ENCODE measurements at regions not wholly inside any gene's neighbourhood (a gene's known extent, or its start where the extent isn't known, plus 50 kb on each side); places are given as distances from the start of the nearest gene placed in this dataset.
A peak's percentile ranks its signal among the peaks of the same experiment; 100 is the strongest.
"Not testable (repeated sequence)": the region's sequence is repeated elsewhere in the genome, so short reads cannot be mapped to it uniquely, and the experiment has no call there.

DNA sequence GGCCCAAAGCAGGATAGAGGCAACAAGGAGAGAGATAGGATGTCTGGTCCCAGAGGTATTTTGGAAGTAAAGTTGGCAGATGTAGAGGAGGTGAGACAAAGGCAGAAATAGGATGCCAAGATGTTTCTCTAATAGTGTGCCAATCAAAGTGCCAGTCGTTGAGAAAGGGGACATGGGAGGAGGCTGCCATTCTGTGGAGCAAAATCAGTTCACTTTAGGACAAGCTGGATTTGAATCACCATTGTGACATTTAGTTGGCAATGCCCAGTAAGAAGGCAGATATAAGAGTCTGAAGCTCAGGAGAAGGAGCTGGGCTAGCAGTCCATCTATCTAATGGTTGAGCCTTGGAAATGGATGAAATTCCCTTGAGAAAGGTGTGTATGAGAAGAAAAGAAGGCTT lies 53.8 kb downstream of the ADRB2 start:
- no peak for DNase-seq (ENCODE audit: low spot score in 2 of 2)
- FAIRE-seq, result no peak

DNA sequence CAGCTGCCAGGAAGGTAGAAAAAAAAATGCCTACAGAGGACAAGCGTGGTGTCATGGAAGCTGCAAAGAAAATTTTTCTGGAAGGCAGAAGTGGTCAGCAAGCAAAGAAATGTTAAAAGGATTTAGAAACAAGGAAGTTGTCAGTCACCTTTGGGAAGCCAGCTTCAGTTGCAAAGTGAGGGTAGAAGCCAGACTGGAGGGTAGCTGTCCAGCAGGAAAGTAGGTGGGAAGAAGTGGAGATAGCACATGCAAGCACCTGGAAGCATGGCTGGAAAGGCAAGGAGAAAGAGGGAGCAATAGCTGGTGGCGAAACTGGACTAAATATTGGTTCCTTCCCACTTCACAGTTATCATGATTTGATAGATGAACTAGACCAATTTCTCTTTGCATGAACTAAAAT lies 54.3 kb downstream of the ADRB2 start:
- no peak for FAIRE-seq
- DNase-seq (ENCODE audit: low spot score in 2 of 2), result no peak

GRCh38 chr5:148882332-148882731 lies 55.9 kb downstream of the ADRB2 start:
- no peak for FAIRE-seq

GRCh38 chr5:148884339-148885020 lies 58.1 kb downstream of the ADRB2 start:
- FAIRE-seq, result no peak
- no peak for DNase-seq (ENCODE audit: low spot score in 2 of 2)

More at GRCh38 chr5:148882332-148882731, 55.9 kb downstream of the ADRB2 start:
- DNase-seq (ENCODE audit: low spot score in 2 of 2), result no peak

- no peak for DNase-seq (ENCODE audit: low spot score in 2 of 2)
- no peak for FAIRE-seq
Observed at GRCh38 chr5:148887123-148887881, 60.9 kb downstream of the ADRB2 start.

DNA sequence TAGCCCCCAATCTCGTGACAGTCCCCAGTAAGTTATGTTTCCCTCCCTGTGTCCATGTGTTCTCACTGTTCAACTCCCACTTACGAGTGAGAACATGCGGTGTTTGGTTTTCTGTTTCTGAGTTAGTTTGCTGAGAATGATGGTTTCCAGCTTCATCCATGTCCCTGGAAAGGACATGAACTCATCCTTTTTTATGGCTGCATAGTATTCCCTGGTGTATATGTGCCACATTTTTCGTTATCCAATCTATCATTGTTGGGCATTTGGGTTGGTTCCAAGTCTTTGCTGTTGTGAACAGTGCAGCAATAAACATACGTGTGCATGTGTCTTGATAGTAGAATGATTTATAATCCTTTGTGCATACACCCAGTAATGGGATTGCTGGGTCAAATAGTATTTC lies 63.5 kb downstream of the ADRB2 start:
- DNase-seq (ENCODE audit: low spot score in 2 of 2); FAIRE-seq: not testable (repeated sequence)

DNA sequence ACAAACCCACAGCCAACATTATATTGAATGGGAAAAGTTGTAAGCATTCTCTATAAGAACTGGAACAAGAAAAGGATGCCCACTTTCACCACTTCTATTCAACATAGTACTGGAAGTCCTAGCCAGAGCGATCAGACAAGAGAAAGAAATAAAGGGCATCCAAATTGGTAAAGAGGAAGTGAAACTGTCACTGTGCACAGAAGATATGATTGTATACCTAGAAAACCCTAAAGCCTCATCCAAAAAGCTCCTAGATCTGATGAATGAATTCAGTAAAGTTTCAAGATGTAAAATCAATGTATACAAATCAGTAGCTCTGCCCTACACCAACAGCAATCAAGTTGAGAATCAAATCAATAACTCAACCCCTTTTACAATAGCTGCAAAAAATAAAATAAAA lies 69.0 kb downstream of the ADRB2 start:
- not testable (repeated sequence) for DNase-seq (ENCODE audit: low spot score in 2 of 2); FAIRE-seq

DNA sequence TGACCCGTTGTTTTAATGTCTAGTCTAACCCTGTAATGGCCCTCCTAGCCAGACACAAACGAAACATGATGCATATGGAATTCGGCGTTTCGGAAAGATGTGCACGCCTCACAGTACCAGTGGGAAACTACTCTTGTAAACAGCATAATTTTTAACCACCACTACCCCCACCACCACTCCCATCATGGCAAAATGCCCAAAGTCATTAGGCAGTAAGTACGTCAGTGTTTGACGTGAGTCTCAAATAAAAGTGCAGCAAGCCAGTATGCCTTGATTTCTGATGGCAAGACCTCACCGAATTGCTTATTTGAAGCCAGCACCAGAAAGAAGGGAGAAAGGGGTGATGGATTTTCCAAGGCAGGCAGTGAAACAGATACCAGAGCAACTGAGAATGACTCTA lies 71.4 kb downstream of the ADRB2 start:
- FAIRE-seq, result no peak

DNA sequence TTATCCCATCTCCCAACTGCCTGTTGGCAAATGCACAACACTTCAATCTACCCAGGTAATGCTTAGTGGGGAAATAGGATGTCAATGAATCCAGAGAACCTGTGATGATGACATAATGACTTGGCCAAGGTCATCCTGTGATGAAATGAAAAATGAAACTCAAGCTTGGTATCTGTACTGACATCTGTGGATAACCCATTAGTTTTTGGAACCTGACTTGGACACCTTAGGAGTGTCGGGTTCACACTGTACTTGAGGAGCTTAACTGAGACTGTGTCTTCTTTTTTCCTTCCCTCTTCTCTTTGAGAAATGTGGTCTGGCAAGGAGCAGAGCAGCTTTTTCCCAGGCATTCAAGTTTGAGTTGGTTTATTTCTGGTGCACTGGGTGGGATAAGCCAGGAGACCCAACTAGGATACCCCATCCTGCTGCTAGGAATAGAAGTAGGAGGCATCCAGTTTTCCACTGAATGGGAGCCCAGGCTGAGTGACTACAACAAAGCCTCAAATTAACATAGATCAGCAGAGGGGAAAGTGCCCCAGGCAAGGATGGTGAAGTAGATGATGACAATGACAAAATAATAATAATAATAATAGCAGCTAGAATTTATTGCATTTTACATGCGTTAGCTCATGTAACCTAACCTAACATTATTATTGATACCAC lies 72.1 kb downstream of the ADRB2 start:
- DNase-seq (ENCODE audit: low spot score in 2 of 2) (no peak), FAIRE-seq (no peak)

More for the DNA sequence above, 71.4 kb downstream of the ADRB2 start:
- no peak for DNase-seq (ENCODE audit: low spot score in 2 of 2)

GRCh38 chr5:148899993-148900392 lies 73.6 kb downstream of the ADRB2 start:
- DNase-seq (ENCODE audit: low spot score in 2 of 2) (no peak), FAIRE-seq (no peak)

- FAIRE-seq, result no peak
- no peak for DNase-seq (ENCODE audit: low spot score in 2 of 2)
Observed at GRCh38 chr5:148902478-148902877, 76.1 kb downstream of the ADRB2 start.

DNA sequence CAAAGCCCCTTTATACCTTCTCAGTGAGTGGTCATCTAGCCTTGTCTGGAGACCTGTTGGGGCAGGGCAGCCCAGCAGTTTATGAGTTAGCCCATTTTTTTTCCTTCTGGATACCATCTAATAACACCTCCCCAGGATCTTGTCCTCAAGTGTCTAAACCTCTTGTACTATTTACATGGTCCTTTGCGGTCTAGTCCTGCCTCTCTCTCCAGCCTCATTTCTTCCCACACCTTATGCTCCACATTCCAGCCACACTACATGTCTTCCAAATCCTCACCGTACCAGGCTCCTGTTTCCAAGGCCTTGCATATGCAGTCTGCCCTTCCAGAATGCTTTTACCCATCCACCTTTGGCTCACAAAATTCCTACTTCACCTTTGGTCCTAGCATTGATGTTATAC lies 77.2 kb downstream of the ADRB2 start:
- DNase-seq (ENCODE audit: low spot score in 2 of 2) (no peak), FAIRE-seq (no peak)

GRCh38 chr5:148904440-148904839 lies 78.0 kb downstream of the ADRB2 start:
- no peak for FAIRE-seq
- peak in 1 of 2 donors; percentile 18 for DNase-seq (ENCODE audit: low spot score in 2 of 2)

DNA sequence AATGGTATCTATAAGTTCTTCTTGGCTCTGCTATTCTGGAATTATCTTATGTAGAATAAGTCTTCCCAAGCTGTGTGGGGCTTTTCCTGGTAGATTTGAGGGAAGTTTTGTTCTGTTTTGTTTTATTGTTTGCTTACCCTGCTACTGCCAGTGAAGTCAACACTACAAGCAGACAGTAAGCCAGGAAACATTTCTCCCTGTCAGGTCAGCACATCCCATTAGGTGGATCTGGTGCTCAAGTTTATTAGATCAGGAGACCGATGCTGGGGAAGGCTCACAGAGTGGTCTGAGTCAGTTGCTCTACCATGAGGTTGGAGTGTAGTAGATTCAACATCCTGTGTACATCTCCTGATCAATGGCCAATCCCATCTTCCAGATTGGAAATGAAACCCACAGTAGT lies 79.1 kb downstream of the ADRB2 start:
- FAIRE-seq (no peak), DNase-seq (ENCODE audit: low spot score in 2 of 2) (no peak)

DNA sequence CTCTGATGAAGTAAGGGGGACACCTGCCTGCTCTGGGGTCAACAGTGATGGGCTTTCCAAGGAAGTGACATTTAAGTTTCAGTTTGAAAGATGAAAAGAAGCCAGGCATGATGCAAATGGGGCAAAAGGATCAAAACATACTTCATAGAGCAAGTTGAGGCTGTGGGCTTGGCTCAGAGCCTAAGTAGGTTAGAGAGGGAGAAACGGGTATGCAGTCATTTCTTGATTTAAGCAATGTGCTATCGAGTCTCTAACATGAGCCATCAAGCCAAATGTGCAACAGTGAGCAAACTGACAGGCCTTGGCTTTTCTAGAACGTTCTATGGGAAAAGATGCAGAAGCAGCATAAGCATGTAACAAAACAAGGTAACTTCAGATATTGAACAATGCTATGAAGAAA lies 80.6 kb downstream of the ADRB2 start:
- DNase-seq (ENCODE audit: low spot score in 2 of 2) (no peak), FAIRE-seq (no peak)

DNA sequence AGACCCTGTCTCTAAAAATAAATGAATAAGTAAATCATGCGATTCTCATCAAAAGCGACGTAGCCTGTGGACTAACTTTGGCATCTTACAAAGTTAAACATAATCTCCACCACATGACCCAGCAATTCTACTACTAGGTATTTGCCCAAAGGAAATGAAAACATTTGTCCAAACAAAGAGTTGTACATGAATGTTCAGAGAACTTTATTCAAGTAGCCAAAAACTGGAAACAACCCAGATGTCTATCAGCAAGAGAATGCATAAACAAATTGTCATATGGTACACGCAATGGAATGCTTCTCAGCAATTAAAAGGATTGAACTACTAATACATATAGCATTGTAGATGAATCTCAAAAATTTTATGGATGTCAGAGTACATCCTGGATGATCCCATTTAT lies 82.6 kb downstream of the ADRB2 start:
- FAIRE-seq, result no peak

DNA sequence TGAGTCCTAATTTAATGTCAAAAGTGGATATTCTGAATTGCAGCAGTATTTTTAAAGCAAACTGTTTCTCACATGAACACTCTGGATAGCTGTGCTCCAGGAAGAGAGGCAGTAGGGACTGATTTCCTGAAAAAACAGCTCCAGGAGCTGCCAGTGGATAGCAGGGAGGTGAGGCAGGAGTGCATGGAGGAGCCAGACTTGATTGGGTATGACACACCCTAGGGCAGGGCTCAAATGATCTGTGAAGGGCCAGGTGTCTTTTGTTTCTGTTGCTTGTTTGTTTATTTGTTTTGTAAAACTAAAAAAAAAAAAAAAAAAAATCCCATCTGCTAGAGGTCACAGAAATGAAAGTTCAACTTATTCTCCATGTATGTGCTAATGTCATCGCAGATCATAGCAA lies 83.4 kb downstream of the ADRB2 start:
- FAIRE-seq (no peak), DNase-seq (ENCODE audit: low spot score in 2 of 2) (no peak)

More for the DNA sequence above, 82.6 kb downstream of the ADRB2 start:
- DNase-seq (ENCODE audit: low spot score in 2 of 2), result no peak

DNA sequence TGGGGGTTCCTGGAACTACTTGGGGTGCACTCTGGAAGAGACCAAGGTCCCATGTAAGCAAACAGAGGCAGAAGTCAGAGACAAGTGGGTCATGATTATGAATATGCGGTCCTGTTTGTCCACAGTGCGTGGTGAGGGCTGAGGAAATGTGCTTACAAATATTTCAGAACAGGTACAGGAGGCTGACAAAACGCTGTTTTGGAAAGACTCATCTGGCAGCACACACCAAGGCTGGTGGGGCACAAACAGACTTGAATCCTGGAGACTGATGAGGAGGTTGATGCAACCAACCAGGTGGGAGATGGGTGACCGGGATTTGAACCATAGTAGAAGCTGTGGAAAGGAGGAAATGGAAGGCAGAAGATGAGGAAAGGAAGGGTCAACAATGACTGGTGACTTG lies 83.8 kb downstream of the ADRB2 start:
- FAIRE-seq, result no peak
- DNase-seq (ENCODE audit: low spot score in 2 of 2), result no peak

GRCh38 chr5:148910686-148911361 lies 84.4 kb downstream of the ADRB2 start:
- DNase-seq (ENCODE audit: low spot score in 2 of 2) (no peak), FAIRE-seq (no peak)

DNA sequence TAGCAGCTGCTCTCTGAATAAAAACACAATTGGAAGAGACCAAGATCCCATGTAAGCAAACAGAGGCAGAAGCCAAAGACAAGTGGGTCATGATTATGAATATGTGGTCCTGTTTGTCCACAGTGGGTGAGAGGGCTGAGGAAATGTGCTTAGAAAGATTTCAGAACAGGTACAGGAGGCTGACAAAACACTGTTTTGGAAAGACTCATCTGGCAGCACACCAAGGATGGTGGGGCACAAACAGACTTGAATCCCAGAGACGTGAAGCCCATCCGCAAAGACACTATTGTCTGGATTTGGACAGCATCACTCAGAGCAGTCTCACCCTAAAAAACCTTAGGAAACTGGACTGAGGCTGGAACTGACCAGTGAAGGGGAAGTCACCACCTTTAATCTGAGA lies 85.0 kb downstream of the ADRB2 start:
- DNase-seq (ENCODE audit: low spot score in 2 of 2) (no peak), FAIRE-seq (no peak)

GRCh38 chr5:148912146-148912545 lies 85.7 kb downstream of the ADRB2 start:
- FAIRE-seq, result no peak
- DNase-seq (ENCODE audit: low spot score in 2 of 2), result no peak
